ENCODE measurements at regions not wholly inside any gene's neighbourhood (a gene's known extent, or its start where the extent isn't known, plus 50 kb on each side); places are given as distances from the start of the nearest gene placed in this dataset.

DNA sequence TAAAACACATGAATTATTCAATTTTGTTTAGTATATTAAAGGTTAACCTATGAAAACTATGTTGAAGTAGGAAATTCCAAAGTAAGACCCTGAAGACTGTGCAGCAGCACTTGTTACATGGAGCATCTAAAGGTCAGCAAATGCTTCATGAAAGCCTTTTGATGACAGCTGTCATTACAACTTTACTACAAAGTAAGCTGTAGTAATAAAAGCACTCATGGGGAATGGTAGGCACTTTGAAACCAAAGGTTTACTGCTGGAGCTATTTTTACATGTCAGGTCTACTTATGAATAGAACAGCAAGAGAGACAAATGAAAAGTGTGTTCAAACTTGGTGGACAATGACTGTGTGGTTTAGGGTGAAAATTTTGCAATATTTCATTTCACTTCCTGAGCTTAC, 672.5 kb upstream of the PCDH20 start:
- TF ChIP-seq, protein P1, sequence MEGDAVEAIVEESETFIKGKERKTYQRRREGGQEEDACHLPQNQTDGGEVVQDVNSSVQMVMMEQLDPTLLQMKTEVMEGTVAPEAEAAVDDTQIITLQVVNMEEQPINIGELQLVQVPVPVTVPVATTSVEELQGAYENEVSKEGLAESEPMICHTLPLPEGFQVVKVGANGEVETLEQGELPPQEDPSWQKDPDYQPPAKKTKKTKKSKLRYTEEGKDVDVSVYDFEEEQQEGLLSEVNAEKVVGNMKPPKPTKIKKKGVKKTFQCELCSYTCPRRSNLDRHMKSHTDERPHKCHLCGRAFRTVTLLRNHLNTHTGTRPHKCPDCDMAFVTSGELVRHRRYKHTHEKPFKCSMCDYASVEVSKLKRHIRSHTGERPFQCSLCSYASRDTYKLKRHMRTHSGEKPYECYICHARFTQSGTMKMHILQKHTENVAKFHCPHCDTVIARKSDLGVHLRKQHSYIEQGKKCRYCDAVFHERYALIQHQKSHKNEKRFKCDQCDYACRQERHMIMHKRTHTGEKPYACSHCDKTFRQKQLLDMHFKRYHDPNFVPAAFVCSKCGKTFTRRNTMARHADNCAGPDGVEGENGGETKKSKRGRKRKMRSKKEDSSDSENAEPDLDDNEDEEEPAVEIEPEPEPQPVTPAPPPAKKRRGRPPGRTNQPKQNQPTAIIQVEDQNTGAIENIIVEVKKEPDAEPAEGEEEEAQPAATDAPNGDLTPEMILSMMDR (IDR thresholded peaks at IDR 0.05 in 2 of 3, conservative IDR thresholded peaks at IDR 0.05 in 1 of 3; ENCODE audit: control insufficient read depth in 2 of 3, extremely low read depth in 1 of 3, insufficient read depth in 1 of 3, low read depth in 3 of 3, low read length in 3 of 3): no peak
- TF ChIP-seq, protein P2, sequence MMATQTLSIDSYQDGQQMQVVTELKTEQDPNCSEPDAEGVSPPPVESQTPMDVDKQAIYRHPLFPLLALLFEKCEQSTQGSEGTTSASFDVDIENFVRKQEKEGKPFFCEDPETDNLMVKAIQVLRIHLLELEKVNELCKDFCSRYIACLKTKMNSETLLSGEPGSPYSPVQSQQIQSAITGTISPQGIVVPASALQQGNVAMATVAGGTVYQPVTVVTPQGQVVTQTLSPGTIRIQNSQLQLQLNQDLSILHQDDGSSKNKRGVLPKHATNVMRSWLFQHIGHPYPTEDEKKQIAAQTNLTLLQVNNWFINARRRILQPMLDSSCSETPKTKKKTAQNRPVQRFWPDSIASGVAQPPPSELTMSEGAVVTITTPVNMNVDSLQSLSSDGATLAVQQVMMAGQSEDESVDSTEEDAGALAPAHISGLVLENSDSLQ (IDR thresholded peaks at IDR 0.05): no peak
- no peak for TF ChIP-seq TCF7 (IDR thresholded peaks at IDR 0.05; ENCODE audit: borderline replicate concordance)
- TF ChIP-seq, protein P3, sequence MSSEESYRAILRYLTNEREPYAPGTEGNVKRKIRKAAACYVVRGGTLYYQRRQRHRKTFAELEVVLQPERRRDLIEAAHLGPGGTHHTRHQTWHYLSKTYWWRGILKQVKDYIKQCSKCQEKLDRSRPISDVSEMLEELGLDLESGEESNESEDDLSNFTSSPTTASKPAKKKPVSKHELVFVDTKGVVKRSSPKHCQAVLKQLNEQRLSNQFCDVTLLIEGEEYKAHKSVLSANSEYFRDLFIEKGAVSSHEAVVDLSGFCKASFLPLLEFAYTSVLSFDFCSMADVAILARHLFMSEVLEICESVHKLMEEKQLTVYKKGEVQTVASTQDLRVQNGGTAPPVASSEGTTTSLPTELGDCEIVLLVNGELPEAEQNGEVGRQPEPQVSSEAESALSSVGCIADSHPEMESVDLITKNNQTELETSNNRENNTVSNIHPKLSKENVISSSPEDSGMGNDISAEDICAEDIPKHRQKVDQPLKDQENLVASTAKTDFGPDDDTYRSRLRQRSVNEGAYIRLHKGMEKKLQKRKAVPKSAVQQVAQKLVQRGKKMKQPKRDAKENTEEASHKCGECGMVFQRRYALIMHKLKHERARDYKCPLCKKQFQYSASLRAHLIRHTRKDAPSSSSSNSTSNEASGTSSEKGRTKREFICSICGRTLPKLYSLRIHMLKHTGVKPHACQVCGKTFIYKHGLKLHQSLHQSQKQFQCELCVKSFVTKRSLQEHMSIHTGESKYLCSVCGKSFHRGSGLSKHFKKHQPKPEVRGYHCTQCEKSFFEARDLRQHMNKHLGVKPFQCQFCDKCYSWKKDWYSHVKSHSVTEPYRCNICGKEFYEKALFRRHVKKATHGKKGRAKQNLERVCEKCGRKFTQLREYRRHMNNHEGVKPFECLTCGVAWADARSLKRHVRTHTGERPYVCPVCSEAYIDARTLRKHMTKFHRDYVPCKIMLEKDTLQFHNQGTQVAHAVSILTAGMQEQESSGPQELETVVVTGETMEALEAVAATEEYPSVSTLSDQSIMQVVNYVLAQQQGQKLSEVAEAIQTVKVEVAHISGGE (CRISPR knock-in tag; IDR thresholded peaks at IDR 0.05): no peak
- no peak for TF ChIP-seq POLR2A (IDR thresholded peaks at IDR 0.05; ENCODE audit: low read depth, low read length)
- TF ChIP-seq GABPA (IDR thresholded peaks at IDR 0.05; ENCODE audit: low read depth): no peak
- TF ChIP-seq, protein P4, sequence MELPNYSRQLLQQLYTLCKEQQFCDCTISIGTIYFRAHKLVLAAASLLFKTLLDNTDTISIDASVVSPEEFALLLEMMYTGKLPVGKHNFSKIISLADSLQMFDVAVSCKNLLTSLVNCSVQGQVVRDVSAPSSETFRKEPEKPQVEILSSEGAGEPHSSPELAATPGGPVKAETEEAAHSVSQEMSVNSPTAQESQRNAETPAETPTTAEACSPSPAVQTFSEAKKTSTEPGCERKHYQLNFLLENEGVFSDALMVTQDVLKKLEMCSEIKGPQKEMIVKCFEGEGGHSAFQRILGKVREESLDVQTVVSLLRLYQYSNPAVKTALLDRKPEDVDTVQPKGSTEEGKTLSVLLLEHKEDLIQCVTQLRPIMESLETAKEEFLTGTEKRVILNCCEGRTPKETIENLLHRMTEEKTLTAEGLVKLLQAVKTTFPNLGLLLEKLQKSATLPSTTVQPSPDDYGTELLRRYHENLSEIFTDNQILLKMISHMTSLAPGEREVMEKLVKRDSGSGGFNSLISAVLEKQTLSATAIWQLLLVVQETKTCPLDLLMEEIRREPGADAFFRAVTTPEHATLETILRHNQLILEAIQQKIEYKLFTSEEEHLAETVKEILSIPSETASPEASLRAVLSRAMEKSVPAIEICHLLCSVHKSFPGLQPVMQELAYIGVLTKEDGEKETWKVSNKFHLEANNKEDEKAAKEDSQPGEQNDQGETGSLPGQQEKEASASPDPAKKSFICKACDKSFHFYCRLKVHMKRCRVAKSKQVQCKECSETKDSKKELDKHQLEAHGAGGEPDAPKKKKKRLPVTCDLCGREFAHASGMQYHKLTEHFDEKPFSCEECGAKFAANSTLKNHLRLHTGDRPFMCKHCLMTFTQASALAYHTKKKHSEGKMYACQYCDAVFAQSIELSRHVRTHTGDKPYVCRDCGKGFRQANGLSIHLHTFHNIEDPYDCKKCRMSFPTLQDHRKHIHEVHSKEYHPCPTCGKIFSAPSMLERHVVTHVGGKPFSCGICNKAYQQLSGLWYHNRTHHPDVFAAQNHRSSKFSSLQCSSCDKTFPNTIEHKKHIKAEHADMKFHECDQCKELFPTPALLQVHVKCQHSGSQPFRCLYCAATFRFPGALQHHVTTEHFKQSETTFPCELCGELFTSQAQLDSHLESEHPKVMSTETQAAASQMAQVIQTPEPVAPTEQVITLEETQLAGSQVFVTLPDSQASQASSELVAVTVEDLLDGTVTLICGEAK (IDR thresholded peaks at IDR 0.05; ENCODE audit: borderline replicate concordance): no peak
- TF ChIP-seq, protein P5, sequence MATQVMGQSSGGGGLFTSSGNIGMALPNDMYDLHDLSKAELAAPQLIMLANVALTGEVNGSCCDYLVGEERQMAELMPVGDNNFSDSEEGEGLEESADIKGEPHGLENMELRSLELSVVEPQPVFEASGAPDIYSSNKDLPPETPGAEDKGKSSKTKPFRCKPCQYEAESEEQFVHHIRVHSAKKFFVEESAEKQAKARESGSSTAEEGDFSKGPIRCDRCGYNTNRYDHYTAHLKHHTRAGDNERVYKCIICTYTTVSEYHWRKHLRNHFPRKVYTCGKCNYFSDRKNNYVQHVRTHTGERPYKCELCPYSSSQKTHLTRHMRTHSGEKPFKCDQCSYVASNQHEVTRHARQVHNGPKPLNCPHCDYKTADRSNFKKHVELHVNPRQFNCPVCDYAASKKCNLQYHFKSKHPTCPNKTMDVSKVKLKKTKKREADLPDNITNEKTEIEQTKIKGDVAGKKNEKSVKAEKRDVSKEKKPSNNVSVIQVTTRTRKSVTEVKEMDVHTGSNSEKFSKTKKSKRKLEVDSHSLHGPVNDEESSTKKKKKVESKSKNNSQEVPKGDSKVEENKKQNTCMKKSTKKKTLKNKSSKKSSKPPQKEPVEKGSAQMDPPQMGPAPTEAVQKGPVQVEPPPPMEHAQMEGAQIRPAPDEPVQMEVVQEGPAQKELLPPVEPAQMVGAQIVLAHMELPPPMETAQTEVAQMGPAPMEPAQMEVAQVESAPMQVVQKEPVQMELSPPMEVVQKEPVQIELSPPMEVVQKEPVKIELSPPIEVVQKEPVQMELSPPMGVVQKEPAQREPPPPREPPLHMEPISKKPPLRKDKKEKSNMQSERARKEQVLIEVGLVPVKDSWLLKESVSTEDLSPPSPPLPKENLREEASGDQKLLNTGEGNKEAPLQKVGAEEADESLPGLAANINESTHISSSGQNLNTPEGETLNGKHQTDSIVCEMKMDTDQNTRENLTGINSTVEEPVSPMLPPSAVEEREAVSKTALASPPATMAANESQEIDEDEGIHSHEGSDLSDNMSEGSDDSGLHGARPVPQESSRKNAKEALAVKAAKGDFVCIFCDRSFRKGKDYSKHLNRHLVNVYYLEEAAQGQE (IDR thresholded peaks at IDR 0.05; ENCODE audit: low read depth, low read length): no peak
- TF ChIP-seq NR2C1 (IDR thresholded peaks at IDR 0.05): no peak
